ENCODE measurements at regions not wholly inside any gene's neighbourhood (a gene's known extent, or its start where the extent isn't known, plus 50 kb on each side); places are given as distances from the start of the nearest gene placed in this dataset.

- peak; percentile 67 to 76 for DNase-seq (ENCODE audit: low read depth in 1 of 2, low spot score in 1 of 2)
- H3K27ac ChIP-seq: peak overlapping the region; percentile 84
- H3K36me3 ChIP-seq: no peaks in the 10 kb centered on the region
- no peak overlapping the region for H3K4me3 ChIP-seq
- H3K4me1 ChIP-seq (ENCODE audit: low read depth): peaks cover 33% of the 10 kb centered on the region
- TF ChIP-seq, protein P1, sequence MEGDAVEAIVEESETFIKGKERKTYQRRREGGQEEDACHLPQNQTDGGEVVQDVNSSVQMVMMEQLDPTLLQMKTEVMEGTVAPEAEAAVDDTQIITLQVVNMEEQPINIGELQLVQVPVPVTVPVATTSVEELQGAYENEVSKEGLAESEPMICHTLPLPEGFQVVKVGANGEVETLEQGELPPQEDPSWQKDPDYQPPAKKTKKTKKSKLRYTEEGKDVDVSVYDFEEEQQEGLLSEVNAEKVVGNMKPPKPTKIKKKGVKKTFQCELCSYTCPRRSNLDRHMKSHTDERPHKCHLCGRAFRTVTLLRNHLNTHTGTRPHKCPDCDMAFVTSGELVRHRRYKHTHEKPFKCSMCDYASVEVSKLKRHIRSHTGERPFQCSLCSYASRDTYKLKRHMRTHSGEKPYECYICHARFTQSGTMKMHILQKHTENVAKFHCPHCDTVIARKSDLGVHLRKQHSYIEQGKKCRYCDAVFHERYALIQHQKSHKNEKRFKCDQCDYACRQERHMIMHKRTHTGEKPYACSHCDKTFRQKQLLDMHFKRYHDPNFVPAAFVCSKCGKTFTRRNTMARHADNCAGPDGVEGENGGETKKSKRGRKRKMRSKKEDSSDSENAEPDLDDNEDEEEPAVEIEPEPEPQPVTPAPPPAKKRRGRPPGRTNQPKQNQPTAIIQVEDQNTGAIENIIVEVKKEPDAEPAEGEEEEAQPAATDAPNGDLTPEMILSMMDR (IDR thresholded peaks at IDR 0.05; ENCODE audit: low read depth, low read length): peak; percentile 4
- no peaks in the 10 kb centered on the region for H3K9me3 ChIP-seq (ENCODE audit: low read depth)
- H3K27me3 ChIP-seq: no peaks in the 10 kb centered on the region
Measured at GRCh38 chr3:64815195-64815631, 127.4 kb upstream of the ADAMTS9 start.

- Histone ChIP-seq H3K27me3 (no peaks in the 10 kb centered on the region), H3K36me3 (no peaks in the 10 kb centered on the region), H3K4me3 (no peak overlapping the region), H3K27ac (peak overlapping the region; percentile 84), H3K4me1 (ENCODE audit: low read depth) (peaks cover 40% of the 10 kb centered on the region), H3K9me3 (ENCODE audit: low read depth) (no peaks in the 10 kb centered on the region)
- TF ChIP-seq, protein P1 (IDR thresholded peaks at IDR 0.05; ENCODE audit: low read depth, low read length): no peak
- peak in 1 of 2 donors; percentile 50 for DNase-seq (ENCODE audit: low read depth in 1 of 2, low spot score in 1 of 2)
Measured at GRCh38 chr3:64814351-64814750, 126.6 kb upstream of the ADAMTS9 start.

- Histone ChIP-seq H3K4me3 (no peak overlapping the region), H3K27me3 (no peaks in the 10 kb centered on the region), H3K4me1 (ENCODE audit: low read depth) (peaks cover 48% of the 10 kb centered on the region), H3K27ac (peak overlapping the region; percentile 84), H3K36me3 (no peaks in the 10 kb centered on the region), H3K9me3 (ENCODE audit: low read depth) (no peaks in the 10 kb centered on the region)
- TF ChIP-seq, protein P1 (IDR thresholded peaks at IDR 0.05; ENCODE audit: low read depth, low read length): no peak
- DNase-seq (ENCODE audit: low read depth in 1 of 2, low spot score in 1 of 2): no peak
Measured at GRCh38 chr3:64813326-64813725, 125.5 kb upstream of the ADAMTS9 start.

DNA sequence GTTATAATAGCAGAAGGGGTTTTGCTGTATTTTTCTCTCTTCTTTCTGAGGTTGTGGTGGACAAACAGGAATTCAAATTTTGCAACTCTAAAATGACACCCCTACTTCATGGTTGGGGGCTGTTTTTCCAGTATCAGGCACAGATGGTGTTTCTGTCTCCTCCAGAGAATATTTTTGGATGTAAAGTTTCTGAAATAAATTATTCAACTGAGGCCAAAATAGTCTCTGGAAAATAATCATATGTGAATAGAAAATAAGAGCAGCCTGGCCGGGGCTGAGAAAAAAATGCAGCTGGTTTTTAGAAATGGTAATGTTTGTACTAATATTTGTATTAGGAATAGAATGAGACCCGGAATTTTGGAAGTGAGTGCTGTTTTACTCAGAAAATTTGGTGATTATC, 121.3 kb upstream of the ADAMTS9 start:
- no peaks in the 10 kb centered on the region for H3K36me3 ChIP-seq
- H3K27ac ChIP-seq: peak overlapping the region; percentile 56
- peaks cover 42% of the 10 kb centered on the region for H3K4me1 ChIP-seq (ENCODE audit: low read depth)
- DNase-seq (ENCODE audit: low read depth in 1 of 2, low spot score in 1 of 2): no peak
- H3K4me3 ChIP-seq: no peak overlapping the region
- no peaks in the 10 kb centered on the region for H3K27me3 ChIP-seq
- TF ChIP-seq, protein P1 (IDR thresholded peaks at IDR 0.05; ENCODE audit: low read depth, low read length): no peak
- no peaks in the 10 kb centered on the region for H3K9me3 ChIP-seq (ENCODE audit: low read depth)

DNA sequence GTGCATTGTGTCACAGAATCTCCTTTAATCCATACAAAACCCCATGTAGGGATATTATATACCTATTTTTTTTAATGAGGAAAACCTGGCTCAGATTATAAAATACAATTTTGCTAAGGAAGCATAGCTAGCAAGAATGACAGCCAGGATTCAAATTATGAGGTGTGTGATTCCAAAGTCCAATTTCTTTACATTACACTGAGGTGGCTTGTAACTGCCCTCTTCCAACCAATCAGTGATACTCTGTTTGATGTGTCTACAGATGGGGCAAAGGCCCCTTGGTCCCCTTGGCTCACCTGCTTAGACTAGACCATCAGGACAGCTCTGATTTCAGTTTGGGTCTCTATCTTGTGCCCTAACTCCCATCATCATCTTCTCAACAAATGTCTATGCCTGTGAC, 120.3 kb upstream of the ADAMTS9 start:
- Histone ChIP-seq H3K9me3 (ENCODE audit: low read depth) (no peaks in the 10 kb centered on the region), H3K4me1 (ENCODE audit: low read depth) (peaks cover 44% of the 10 kb centered on the region), H3K27me3 (no peaks in the 10 kb centered on the region), H3K4me3 (no peak overlapping the region), H3K27ac (peak overlapping the region; percentile 56), H3K36me3 (no peaks in the 10 kb centered on the region)
- TF ChIP-seq, protein P1 (IDR thresholded peaks at IDR 0.05; ENCODE audit: low read depth, low read length): no peak
- no peak for DNase-seq (ENCODE audit: low read depth in 1 of 2, low spot score in 1 of 2)
